ENCODE measurements at regions not wholly inside any gene's neighbourhood (a gene's known extent, or its start where the extent isn't known, plus 50 kb on each side); places are given as distances from the start of the nearest gene placed in this dataset.

GRCh38 chr10:8927705-8928104 lies 873.2 kb downstream of the GATA3 start:
- DNase-seq, result no peak

- no peak for DNase-seq
Observed at GRCh38 chr10:8946451-8946850, 892.0 kb downstream of the GATA3 start.

GRCh38 chr10:8950978-8951377 lies 896.5 kb downstream of the GATA3 start:
- DNase-seq, result no peak

- no peak for DNase-seq
Observed at GRCh38 chr10:8951440-8952089, 897.1 kb downstream of the GATA3 start.

GRCh38 chr10:8956400-8956799 lies 901.9 kb downstream of the GATA3 start:
- DNase-seq, result no peak

GRCh38 chr10:8962249-8962648 lies 907.8 kb downstream of the GATA3 start:
- DNase-seq, result no peak

- DNase-seq, result no peak
Observed at GRCh38 chr10:8967061-8967460, 912.6 kb downstream of the GATA3 start.

GRCh38 chr10:8969853-8970252 lies 915.4 kb downstream of the GATA3 start:
- no peak for DNase-seq

- DNase-seq, result no peak
Observed at GRCh38 chr10:8975535-8975934, 921.0 kb downstream of the GATA3 start.

- no peak for DNase-seq
Observed at GRCh38 chr10:8978100-8978499, 923.6 kb downstream of the GATA3 start.

GRCh38 chr10:8979976-8980375 lies 925.5 kb downstream of the GATA3 start:
- no peak for DNase-seq

- DNase-seq, result no peak
Observed at GRCh38 chr10:8981277-8981676, 926.8 kb downstream of the GATA3 start.

- no peak for DNase-seq
Observed at GRCh38 chr10:8985651-8986050, 931.2 kb downstream of the GATA3 start.

GRCh38 chr10:8986975-8987374 lies 932.5 kb downstream of the GATA3 start:
- DNase-seq, result no peak

- DNase-seq, result no peak
Observed at GRCh38 chr10:8987712-8988111, 933.2 kb downstream of the GATA3 start.

- no peak for DNase-seq
Observed at GRCh38 chr10:8990280-8990987, 935.9 kb downstream of the GATA3 start.

- DNase-seq, result no peak
Observed at GRCh38 chr10:8992009-8992408, 937.5 kb downstream of the GATA3 start.

GRCh38 chr10:8993864-8994263 lies 939.4 kb downstream of the GATA3 start:
- DNase-seq, result no peak

GRCh38 chr10:8998751-8999150 lies 944.3 kb downstream of the GATA3 start:
- DNase-seq, result no peak

GRCh38 chr10:9003122-9003521 lies 948.6 kb downstream of the GATA3 start:
- no peak for DNase-seq

- DNase-seq, result no peak
Observed at GRCh38 chr10:9004736-9005135, 950.2 kb downstream of the GATA3 start.

- DNase-seq, result no peak
Observed at GRCh38 chr10:9009505-9009904, 955.0 kb downstream of the GATA3 start.

GRCh38 chr10:9010093-9010492 lies 955.6 kb downstream of the GATA3 start:
- no peak for DNase-seq

- DNase-seq, result no peak
Observed at GRCh38 chr10:9010931-9011670, 956.6 kb downstream of the GATA3 start.

All from DMS79 treated with DMSO at 0.1 percent for 48 hours (cell line).